AG04450 (cell line): ENCODE measurements at regions not wholly inside any gene's neighbourhood (a gene's known extent, or its start where the extent isn't known, plus 50 kb on each side); places are given as distances from the start of the nearest gene placed in this dataset.

ENCODE experiments used
- CTCF ChIA-PET: fragments of 300-600, 350-600 bp; formaldehyde crosslinking; extraction: SDS; loops from one replicate; lab custom pipeline; 2022; ENCODE audit warnings: antibody characterized with exemption, inconsistent platforms; lab: Charles Lee
- POLR2A ChIA-PET: fragments of 350-600 bp; formaldehyde crosslinking; extraction: SDS; loops from one replicate; lab custom pipeline; 2021; ENCODE audit warnings: antibody characterized with exemption, inconsistent platforms; lab: Yijun Ruan, JAX
- DNase-seq: peaks from one replicate; pipeline ENCODE4 v3.0.0-alpha.2; 2011; ENCODE audit warnings: low read depth, low spot score
- H3K27ac ChIP-seq: one replicate; pipeline ENCODE4 v1.5.1; 2012; ENCODE audit warnings: low read depth, low read length, control low read depth
- H3K27me3 ChIP-seq: one replicate; pipeline ENCODE4 v1.6.0; 2012; ENCODE audit warnings: low read length; ENCODE audit not compliant: control insufficient read depth, insufficient read depth
- H3K4me3 ChIP-seq: 2 replicates; pipeline ENCODE4 v1.5.1; 2011; ENCODE audit warnings: mild to moderate bottlenecking, low read depth, low read length, control low read depth
- H3K9me3 ChIP-seq: 2 replicates; pipeline ENCODE4 v1.5.1; 2012; ENCODE audit warnings: low read length; ENCODE audit not compliant: control insufficient read depth, insufficient read depth
- CTCF ChIP-seq: IDR thresholded peaks from 2 replicates; pipeline ENCODE4 v1.5.1; 2011; ENCODE audit warnings: low read depth, low read length, control low read depth, inconsistent platforms

DNA sequence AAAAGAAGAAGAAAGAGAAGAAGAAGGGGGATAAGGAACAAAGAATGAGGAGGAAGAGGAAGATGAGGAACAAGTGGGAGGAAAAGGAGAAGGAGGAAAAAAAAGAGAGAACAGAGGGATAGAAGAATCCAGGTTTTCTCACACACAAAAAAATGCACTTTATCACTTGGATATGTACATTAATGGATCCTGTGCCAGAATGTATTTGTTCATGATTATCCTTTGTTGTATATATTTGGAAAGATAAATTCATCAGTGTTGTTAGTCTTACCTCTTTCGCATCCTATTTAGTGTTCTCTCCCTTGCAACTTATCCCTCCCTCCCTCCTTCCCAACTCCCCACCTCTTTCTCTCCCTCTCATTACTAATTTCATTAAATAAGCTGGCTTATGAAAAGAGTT, 298.8 kb downstream of the SLCO4C1 start:
- no peak for DNase-seq
- Histone ChIP-seq H3K9me3 (no peaks in the 10 kb centered on the region), H3K27ac (no peak overlapping the region), H3K4me3 (no peak overlapping the region), H3K27me3 (no peaks in the 10 kb centered on the region)
- POLR2A ChIA-PET: interaction anchor here (0.6 kb wide), 1 partner anchor 14 kb away, joined by 3 read pairs; no protein-coding TSS in a partner anchor
- CTCF ChIA-PET: no interaction called here
- TF ChIP-seq CTCF: no peak

- no peak for TF ChIP-seq CTCF
- Histone ChIP-seq H3K27ac (no peak overlapping the region), H3K27me3 (no peaks in the 10 kb centered on the region), H3K4me3 (no peak overlapping the region), H3K9me3 (no peaks in the 10 kb centered on the region)
- ChIA-PET POLR2A (no interaction called here), CTCF (no interaction called here)
- no peak for DNase-seq
Observed at GRCh38 chr5:101995585-101995984, 300.5 kb downstream of the SLCO4C1 start.

DNA sequence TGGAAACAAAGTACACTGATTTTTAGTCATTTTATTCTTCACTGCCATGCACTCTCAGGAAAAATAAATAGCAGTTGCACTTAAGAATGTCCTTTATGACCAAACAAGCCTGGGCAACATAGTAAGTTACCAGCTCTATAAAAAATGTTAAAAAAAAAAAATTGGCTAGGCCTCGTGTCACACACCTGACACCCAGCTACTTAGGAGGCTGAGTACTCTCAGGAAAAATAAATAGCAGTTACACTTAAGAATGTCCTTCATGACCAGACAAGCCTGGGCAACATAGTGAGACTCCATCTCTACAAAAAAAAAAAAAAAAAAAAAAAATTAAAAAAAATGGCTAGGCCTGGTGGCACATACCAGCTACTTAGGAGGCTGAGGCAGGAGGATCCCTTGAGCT, 304.6 kb downstream of the SLCO4C1 start:
- Histone ChIP-seq H3K27ac (no peak overlapping the region), H3K4me3 (no peak overlapping the region), H3K27me3 (no peaks in the 10 kb centered on the region), H3K9me3 (peaks cover 5% of the 10 kb centered on the region; the same call in 1 of the 2 replicates)
- ChIA-PET CTCF (no interaction called here), POLR2A (no interaction called here)
- TF ChIP-seq CTCF: no peak
- DNase-seq: no peak

- Histone ChIP-seq H3K27me3 (no peaks in the 10 kb centered on the region), H3K27ac (no peak overlapping the region), H3K9me3 (peaks cover 5% of the 10 kb centered on the region; the same call in 1 of the 2 replicates), H3K4me3 (no peak overlapping the region)
- no peak for TF ChIP-seq CTCF
- DNase-seq: no peak
- POLR2A ChIA-PET: no interaction called here
- CTCF ChIA-PET: no interaction called here
Observed at GRCh38 chr5:101989659-101990058, 306.4 kb downstream of the SLCO4C1 start.

DNA sequence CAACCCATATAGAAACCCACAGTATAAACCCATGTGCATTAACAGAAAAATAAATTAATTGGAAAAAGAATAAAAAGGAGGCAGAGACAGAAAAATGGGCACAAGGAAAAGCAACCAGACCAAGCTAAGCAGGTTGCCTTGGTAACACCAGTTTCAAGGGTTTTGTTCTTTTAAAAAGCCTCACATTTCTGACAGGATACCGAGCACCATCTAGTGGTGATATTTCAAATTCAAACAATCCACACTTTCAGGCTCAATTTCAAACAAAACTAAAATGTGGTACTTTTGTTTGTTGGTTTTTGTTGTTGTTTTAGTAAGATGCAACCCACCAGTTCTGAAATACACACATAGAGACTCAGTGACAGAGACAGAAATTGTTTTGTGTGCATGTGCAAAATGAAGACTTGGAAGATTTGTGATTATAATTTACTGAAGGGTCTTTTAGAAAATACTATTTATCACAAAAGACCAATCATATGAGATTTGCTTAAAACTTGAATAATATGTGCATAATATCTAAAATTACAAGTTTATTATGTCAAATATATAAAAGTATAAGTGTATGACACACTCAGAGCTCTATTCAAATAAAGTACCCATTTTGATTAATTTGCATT, 318.2 kb downstream of the SLCO4C1 start:
- DNase-seq: peak; percentile 1
- CTCF ChIA-PET: interaction anchor here (0.8 to 1.6 kb wide), 5 partner anchors 8 to 36 kb away, joined by 3 to 5 read pairs (median 4); no protein-coding TSS in a partner anchor
- no peaks in the 10 kb centered on the region for H3K27me3 ChIP-seq
- peak; percentile 46 for TF ChIP-seq CTCF
- H3K9me3 ChIP-seq: no peaks in the 10 kb centered on the region
- no peak overlapping the region for H3K4me3 ChIP-seq
- H3K27ac ChIP-seq: no peak overlapping the region
- POLR2A ChIA-PET: no interaction called here
